ENCODE measurements at regions not wholly inside any gene's neighbourhood (a gene's known extent, or its start where the extent isn't known, plus 50 kb on each side); places are given as distances from the start of the nearest gene placed in this dataset.
"Not testable (repeated sequence)": the region's sequence is repeated elsewhere in the genome, so short reads cannot be mapped to it uniquely, and the experiment has no call there.

DNA sequence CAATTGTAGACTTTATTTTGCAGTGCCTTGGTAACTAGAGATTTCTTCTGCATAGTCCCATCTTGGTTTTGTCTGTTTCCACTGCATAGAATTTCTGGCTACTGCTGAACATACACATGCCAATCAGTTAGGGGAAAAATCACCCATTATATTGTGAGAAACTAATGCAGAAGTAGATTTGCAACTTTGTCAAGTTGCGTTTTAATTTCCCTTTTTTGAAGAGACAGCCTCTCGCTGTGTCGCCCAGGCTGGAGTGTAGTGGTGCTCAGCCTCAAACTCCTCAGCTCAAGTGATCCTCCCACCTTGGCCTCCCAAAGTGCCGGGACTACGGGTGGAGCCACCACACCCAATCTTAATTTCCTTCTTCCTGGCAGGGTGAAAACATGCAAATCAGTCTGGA, 83.1 kb upstream of the WSB1 start:
- not testable (repeated sequence) for DNase-seq

DNA sequence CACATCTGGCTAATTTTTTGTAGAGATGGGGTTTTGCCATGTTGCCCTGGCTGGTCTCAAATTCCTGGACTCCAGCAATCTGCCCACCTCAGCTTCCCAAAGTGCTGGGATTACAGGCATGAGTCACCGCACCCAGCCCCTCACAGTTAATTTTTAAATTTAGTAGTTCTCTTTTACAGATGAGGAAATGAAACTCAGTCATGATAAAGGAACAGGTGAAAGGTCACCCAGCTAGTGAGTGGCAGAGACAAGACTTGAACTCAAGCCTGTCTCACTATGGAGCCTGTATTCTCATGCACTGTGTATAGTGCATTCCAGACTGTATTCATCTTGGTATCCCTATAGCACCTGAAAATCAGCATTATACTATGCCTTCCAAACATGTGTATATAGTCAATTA, 77.1 kb upstream of the WSB1 start:
- no peak for DNase-seq

DNA sequence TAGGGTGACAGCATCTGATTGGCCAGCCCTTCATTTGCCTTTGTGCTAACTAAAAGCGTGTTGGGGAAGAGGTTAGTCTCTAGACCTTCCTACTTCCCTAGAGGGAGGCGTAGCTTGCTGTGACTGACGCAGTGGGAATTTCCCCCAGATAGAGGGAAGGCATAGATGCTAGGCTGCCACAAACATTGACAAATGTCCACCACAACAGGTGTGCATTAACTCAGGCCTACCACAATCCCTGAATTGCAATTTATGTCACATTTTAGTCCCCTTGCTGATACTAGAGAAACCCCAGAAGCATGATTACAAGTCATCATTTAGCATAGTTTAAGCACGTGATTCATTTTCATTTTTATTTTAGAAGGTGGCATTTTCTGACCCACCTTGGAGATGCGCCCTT, 76.3 kb upstream of the WSB1 start:
- no peak for DNase-seq

DNA sequence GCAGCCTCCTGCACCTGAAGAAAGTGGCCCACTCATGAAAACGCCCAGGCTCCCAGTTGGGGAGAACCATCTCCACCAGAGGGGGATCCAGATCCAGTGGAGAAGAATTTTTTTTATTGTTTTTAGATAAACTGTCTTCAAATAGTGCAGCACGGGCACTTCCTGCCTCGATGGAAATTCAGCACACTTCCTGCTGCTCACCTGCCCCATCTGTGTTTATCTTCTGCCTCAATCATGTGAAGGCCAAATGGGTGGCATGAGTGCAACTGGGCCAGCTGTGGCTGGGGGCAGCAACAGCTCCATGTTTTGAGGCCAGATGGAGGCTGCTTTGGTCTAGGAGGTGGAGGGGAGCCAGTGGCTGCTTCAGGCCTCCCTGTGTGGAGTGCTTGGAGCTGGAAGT, 75.9 kb upstream of the WSB1 start:
- DNase-seq: no peak

GRCh38 chr17:27218719-27219488, 75.0 kb upstream of the WSB1 start:
- no peak for DNase-seq

- no peak for DNase-seq
Measured at GRCh38 chr17:27222515-27222914, 71.4 kb upstream of the WSB1 start.

DNA sequence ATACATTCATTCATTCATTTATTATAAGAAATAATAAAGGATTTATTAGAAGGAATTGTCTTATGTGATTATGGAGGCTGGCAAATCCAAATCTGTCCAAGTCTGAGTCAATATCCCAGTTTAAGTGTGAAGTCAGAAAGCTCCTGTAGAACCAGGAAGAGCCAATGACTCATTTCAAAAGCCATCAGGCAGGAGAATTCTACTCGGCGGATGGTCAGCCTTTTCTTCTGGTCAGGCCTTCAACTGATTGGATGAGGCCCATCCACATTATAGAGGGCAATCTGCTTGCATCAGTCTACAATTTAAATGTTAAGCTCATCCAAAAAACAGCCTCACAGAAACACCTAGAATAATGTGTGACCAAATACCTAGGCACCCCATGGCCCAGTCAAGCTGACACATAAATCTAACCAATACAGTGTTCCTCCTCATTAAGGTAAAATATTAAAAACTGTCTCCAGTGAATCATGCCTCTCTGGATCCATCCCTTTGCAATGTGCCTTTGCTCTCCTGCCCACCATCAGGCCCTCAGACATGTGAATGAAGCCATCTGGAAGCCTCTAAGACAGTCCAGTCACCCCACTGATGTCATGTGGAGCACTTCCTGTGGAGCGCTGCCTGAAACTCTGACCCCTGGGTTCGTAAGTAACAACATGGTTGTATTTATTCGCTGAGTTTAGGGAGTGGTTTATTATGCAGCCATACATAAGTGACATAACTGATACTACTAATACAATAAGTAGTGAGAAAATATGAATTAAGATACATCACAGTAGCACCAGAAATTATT, 69.2 kb upstream of the WSB1 start:
- DNase-seq: no peak

GRCh38 chr17:27226611-27227230, 67.2 kb upstream of the WSB1 start:
- no peak for DNase-seq

GRCh38 chr17:27230996-27231395, 62.9 kb upstream of the WSB1 start:
- DNase-seq: no peak

DNA sequence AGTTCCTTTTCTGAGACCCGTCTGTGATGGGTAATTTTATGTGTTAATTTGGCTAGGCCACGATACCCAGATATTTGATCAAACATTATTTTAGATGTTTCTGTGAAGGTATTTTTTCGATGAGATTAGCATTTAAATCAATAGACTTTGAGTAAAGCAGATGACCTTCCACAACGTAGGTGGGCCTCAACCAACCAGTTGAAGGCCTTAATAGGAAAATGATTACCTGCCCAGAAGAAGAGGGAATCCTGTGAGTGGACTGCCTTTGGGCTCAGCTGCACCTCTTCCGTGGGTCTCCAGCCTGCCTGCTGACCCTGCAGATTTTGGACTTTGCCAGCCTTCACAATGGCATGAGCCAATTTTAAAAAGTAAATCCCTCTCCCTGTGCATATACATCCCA, 61.6 kb upstream of the WSB1 start:
- DNase-seq: no peak

- DNase-seq: no peak
Measured at GRCh38 chr17:27233059-27233458, 60.9 kb upstream of the WSB1 start.

DNA sequence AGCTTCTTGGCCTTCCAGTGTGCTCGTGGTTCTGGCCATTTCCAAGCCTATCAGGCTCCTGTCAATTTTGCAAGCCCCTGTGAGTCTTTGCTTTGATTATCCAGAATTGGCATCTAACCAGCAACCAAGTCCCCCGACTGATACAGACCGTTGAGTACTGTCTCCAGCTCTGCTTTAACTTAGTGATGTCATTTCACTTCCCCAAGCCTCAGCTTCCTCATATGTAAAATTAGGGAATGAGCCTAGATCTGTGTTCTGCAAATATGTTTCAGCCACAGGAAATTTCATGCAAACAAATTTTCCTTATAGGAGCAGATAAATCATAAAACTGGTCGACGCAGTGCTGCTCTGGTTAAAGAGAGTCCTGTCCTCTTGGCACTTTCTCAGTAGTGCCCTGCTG, 60.1 kb upstream of the WSB1 start:
- no peak for DNase-seq

DNA sequence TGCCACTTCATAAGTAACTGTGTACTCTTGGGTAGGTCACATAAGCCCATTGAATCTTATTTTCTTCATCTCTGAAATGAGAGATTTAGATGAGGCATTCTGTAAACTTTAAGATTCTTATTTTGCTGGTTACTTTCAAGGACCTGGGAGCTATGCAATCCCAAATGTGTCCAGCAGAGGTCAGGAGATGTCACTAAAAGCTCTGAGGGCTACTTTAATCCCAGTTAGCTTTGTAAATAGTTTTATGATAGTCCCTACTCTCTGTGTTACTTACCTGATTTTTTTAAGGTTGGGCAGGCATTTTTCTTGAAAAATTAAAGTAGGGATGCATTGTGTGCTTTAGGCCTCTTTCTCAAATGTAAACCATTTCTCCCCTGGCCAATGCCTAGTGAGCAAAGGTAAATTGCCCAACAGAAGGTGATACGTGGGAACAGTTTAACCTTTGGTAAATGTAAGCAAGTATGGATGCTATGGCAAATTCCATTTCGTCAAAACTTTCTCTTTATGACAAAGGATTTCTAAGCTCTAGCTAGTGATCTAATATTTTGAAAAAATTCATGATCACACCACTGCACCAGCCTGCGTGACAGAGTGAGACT, 57.1 kb upstream of the WSB1 start:
- DNase-seq: peak; percentile 4 to 63

DNA sequence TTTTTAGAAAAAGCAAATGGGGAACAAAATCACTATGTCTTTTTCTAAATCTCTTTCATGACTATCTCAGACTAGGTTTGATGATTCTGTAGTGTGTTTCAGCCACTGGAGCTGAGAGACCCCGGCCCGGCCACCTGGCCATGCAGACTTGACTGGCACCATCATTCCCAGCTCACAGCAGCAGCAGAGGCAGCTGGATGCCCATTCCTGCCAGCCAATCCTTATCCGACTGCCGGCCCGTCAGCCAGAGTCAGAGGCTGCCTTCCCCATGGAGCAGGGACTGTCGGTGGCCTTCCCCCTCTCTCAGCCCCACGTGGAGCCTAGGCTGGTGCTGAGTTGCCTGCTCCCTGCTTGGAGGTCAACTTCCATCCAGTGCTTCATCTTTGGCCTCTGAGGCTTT, 56.0 kb upstream of the WSB1 start:
- no peak for DNase-seq

- no peak for DNase-seq
Measured at GRCh38 chr17:27239046-27239445, 54.9 kb upstream of the WSB1 start.

GRCh38 chr17:27239584-27239983, 54.3 kb upstream of the WSB1 start:
- DNase-seq: no peak

- DNase-seq: no peak
Measured at GRCh38 chr17:27240086-27240801, 53.7 kb upstream of the WSB1 start.

GRCh38 chr17:27240802-27241155, 53.1 kb upstream of the WSB1 start:
- DNase-seq: no peak

DNA sequence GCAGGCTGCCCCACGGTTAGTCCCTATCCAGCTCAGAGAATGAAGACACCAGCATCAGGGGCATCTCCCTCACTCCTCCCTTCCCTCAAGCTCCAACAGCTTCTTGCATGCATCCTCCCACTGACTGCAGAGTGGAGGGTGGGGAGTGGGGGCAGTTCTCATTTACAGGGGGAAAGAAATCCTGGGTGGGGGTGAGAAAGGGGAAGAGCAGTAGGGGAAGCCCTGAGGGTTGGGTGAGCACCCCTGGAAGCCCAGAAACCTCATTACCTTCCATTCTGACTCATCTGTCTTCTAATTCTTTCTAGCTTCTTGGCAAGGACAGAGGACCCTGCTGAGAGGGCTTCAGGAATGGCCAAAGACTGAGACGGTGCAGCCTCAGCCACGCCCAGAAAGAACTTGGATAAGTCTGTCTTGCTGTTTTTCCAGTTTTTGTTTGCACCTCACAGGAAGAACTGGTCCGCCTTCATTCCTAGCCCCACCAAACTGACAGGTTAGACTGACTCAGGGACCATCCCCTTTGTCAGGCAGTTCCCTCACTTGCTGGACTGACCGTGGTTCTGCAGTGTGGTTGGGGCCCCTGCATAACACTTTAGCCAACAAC, 52.5 kb upstream of the WSB1 start:
- DNase-seq: no peak

GRCh38 chr17:27242951-27243350, 51.0 kb upstream of the WSB1 start:
- no peak for DNase-seq

- DNase-seq: no peak
Measured at GRCh38 chr17:27244011-27244410, 49.9 kb upstream of the WSB1 start.

Data from NCI-H1930 (cell line).